Sigmoid colon (tissue), 4 donors: ENCODE measurements at regions not wholly inside any gene's neighbourhood (a gene's known extent, or its start where the extent isn't known, plus 50 kb on each side); places are given as distances from the start of the nearest gene placed in this dataset.

ENCODE experiments used
- CTCF ChIP-seq, 4 experiments: fragments of 450-650 bp in 3 of 4; fragments of 200-600 bp in 1 of 4; IDR thresholded peaks; one replicate each; pipeline ENCODE4 v1.5.1; 2016 to 2019; ENCODE audit warnings: antibody characterized with exemption in 4 of 4, mild to moderate bottlenecking in 3 of 4, moderate library complexity in 2 of 4
- EP300 ChIP-seq, 4 donors: sonication (generic); formaldehyde crosslinking; IDR thresholded peaks; one replicate each; pipeline ENCODE4 v1.6.1; 2017; ENCODE audit warnings: antibody characterized with exemption in 4 of 4

GRCh38 chr15:31847961-31848360, 182.4 kb upstream of the CHRNA7 start:
- no peak for TF ChIP-seq EP300 (IDR thresholded peaks at IDR 0.05)
- TF ChIP-seq CTCF (IDR thresholded peaks at IDR 0.05) = no peak
